ENCODE measurements at regions not wholly inside any gene's neighbourhood (a gene's known extent, or its start where the extent isn't known, plus 50 kb on each side); places are given as distances from the start of the nearest gene placed in this dataset.

GRCh38 chr11:36997656-36998055, 399.6 kb upstream of the RAG2 start:
- Histone ChIP-seq H3K27me3 (ENCODE audit: control insufficient read depth, insufficient read depth, low read length) (no peaks in the 10 kb centered on the region), H3K9me3 (ENCODE audit: control insufficient read depth, insufficient read depth, low read depth, low read length) (no peaks in the 10 kb centered on the region), H3K27ac (ENCODE audit: low read length) (no peak overlapping the region), H3K4me1 (ENCODE audit: control insufficient read depth, insufficient read depth, low read length) (no peaks in the 10 kb centered on the region), H3K36me3 (ENCODE audit: control insufficient read depth, insufficient read depth, low read length) (no peaks in the 10 kb centered on the region), H3K4me3 (ENCODE audit: low read depth in 2 of 2, low read length in 2 of 2) (no peak overlapping the region)
- no peak for DNase-seq (ENCODE audit: low read depth, low spot score)
- BruUV-seq (replicated peaks), result no TSS peak
- ATAC-seq, result no peak
- ChIA-PET CTCF (no interaction called here), POLR2A (no interaction called here)
- in situ Hi-C loops (cut with HindIII; ENCODE audit: low pct_unique_long_range_greater_than_20kb, low sequenced_read_pairs), result no loop called here
- TF ChIP-seq REST (IDR thresholded peaks at IDR 0.05; ENCODE audit: insufficient read depth in 1 of 2, low read depth in 2 of 2, low read length in 1 of 2), result no peak
- TF ChIP-seq CTCF (IDR thresholded peaks at IDR 0.05), result no peak
- no peak for TF ChIP-seq POLR2AphosphoS5 (IDR thresholded peaks at IDR 0.05; ENCODE audit: low read depth, low read length)
- no peak for TF ChIP-seq SIN3A (IDR thresholded peaks at IDR 0.05; ENCODE audit: borderline replicate concordance, insufficient read depth, low read depth, low read length)
- TF ChIP-seq TCF7L2 (IDR thresholded peaks at IDR 0.05; ENCODE audit: low read depth, low read length), result no peak
- intact Hi-C loops (cut with micrococcal nuclease; ENCODE audit: unreplicated experiment), result no loop called here

GRCh38 chr11:36996795-36997194, 398.8 kb upstream of the RAG2 start:
- intact Hi-C loops (cut with micrococcal nuclease; ENCODE audit: unreplicated experiment), result no loop called here
- Histone ChIP-seq H3K4me1 (ENCODE audit: control insufficient read depth, insufficient read depth, low read length) (no peaks in the 10 kb centered on the region), H3K27ac (ENCODE audit: low read length) (no peak overlapping the region), H3K36me3 (ENCODE audit: control insufficient read depth, insufficient read depth, low read length) (no peaks in the 10 kb centered on the region), H3K4me3 (ENCODE audit: low read depth in 2 of 2, low read length in 2 of 2) (no peak overlapping the region), H3K9me3 (ENCODE audit: control insufficient read depth, insufficient read depth, low read depth, low read length) (no peaks in the 10 kb centered on the region), H3K27me3 (ENCODE audit: control insufficient read depth, insufficient read depth, low read length) (no peaks in the 10 kb centered on the region)
- TF ChIP-seq POLR2AphosphoS5 (IDR thresholded peaks at IDR 0.05; ENCODE audit: low read depth, low read length) (no peak), REST (IDR thresholded peaks at IDR 0.05; ENCODE audit: insufficient read depth in 1 of 2, low read depth in 2 of 2, low read length in 1 of 2) (no peak)
- DNase-seq (ENCODE audit: low read depth, low spot score) (no peak), ATAC-seq (no peak)
- CTCF ChIA-PET, result no interaction called here
- no TSS peak for BruUV-seq (replicated peaks)
- POLR2A ChIA-PET, result no interaction called here
- in situ Hi-C loops (cut with HindIII; ENCODE audit: low pct_unique_long_range_greater_than_20kb, low sequenced_read_pairs), result no loop called here

All from Panc1 (cell line).